ENCODE measurements at regions not wholly inside any gene's neighbourhood (a gene's known extent, or its start where the extent isn't known, plus 50 kb on each side); places are given as distances from the start of the nearest gene placed in this dataset.

DNA sequence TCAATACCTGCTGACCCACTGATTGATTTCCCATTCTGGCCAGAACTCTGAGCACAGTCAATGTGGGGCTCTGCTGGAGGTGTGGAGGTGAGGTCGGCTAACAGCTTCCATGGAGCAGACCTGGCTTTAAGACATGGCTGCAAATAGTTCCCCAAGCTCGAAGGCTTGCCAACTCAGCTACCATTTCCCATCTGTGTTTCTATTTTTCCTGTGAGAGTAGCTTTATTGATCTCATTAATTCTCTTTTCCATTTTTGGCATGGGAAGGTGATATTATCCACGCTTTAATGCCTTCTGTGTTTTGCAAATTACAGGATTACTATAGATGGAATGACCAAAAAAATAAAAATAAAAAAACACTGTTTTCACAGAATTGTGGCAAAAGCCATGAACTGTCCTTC lies 151.6 kb upstream of the XYLT1 start:
- TF ChIP-seq, protein P1, sequence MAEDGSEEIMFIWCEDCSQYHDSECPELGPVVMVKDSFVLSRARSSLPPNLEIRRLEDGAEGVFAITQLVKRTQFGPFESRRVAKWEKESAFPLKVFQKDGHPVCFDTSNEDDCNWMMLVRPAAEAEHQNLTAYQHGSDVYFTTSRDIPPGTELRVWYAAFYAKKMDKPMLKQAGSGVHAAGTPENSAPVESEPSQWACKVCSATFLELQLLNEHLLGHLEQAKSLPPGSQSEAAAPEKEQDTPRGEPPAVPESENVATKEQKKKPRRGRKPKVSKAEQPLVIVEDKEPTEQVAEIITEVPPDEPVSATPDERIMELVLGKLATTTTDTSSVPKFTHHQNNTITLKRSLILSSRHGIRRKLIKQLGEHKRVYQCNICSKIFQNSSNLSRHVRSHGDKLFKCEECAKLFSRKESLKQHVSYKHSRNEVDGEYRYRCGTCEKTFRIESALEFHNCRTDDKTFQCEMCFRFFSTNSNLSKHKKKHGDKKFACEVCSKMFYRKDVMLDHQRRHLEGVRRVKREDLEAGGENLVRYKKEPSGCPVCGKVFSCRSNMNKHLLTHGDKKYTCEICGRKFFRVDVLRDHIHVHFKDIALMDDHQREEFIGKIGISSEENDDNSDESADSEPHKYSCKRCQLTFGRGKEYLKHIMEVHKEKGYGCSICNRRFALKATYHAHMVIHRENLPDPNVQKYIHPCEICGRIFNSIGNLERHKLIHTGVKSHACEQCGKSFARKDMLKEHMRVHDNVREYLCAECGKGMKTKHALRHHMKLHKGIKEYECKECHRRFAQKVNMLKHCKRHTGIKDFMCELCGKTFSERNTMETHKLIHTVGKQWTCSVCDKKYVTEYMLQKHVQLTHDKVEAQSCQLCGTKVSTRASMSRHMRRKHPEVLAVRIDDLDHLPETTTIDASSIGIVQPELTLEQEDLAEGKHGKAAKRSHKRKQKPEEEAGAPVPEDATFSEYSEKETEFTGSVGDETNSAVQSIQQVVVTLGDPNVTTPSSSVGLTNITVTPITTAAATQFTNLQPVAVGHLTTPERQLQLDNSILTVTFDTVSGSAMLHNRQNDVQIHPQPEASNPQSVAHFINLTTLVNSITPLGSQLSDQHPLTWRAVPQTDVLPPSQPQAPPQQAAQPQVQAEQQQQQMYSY (CRISPR knock-in tag; IDR thresholded peaks at IDR 0.05) = no peak
- TF ChIP-seq RORB (CRISPR knock-in tag; IDR thresholded peaks at IDR 0.05) (no peak), ELF4 (CRISPR knock-in tag; IDR thresholded peaks at IDR 0.05; ENCODE audit: low read depth) (no peak), CREM (CRISPR knock-in tag; IDR thresholded peaks at IDR 0.05) (no peak), TP53 (CRISPR knock-in tag; IDR thresholded peaks at IDR 0.05) (no peak), TCF7 (CRISPR knock-in tag; IDR thresholded peaks at IDR 0.05; ENCODE audit: low read depth) (no peak), ZNF121 (CRISPR knock-in tag; IDR thresholded peaks at IDR 0.05) (no peak)
- TF ChIP-seq, protein P2, sequence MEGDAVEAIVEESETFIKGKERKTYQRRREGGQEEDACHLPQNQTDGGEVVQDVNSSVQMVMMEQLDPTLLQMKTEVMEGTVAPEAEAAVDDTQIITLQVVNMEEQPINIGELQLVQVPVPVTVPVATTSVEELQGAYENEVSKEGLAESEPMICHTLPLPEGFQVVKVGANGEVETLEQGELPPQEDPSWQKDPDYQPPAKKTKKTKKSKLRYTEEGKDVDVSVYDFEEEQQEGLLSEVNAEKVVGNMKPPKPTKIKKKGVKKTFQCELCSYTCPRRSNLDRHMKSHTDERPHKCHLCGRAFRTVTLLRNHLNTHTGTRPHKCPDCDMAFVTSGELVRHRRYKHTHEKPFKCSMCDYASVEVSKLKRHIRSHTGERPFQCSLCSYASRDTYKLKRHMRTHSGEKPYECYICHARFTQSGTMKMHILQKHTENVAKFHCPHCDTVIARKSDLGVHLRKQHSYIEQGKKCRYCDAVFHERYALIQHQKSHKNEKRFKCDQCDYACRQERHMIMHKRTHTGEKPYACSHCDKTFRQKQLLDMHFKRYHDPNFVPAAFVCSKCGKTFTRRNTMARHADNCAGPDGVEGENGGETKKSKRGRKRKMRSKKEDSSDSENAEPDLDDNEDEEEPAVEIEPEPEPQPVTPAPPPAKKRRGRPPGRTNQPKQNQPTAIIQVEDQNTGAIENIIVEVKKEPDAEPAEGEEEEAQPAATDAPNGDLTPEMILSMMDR (IDR thresholded peaks at IDR 0.05) = no peak

All from WTC11 (cell line).